H9 (cell line): ENCODE measurements at regions not wholly inside any gene's neighbourhood (a gene's known extent, or its start where the extent isn't known, plus 50 kb on each side); places are given as distances from the start of the nearest gene placed in this dataset.

Source experiments
- DNase-seq: peaks from one replicate; pipeline ENCODE4 v3.0.0-alpha.2; 2017
- H2AFZ ChIP-seq: one replicate; pipeline ENCODE4 v1.6.1; 2013; ENCODE audit warnings: mild to moderate bottlenecking, low read length, control low read depth, moderate library complexity
- H2AK5ac ChIP-seq: 2 replicates; pipeline ENCODE4 v1.6.1; 2013; ENCODE audit warnings: low read length, control low read depth, mixed read lengths; ENCODE audit not compliant: insufficient read length
- H2BK120ac ChIP-seq: one replicate; pipeline ENCODE4 v1.6.1; 2013; ENCODE audit warnings: low read depth, mild to moderate bottlenecking, low read length, control low read depth, inconsistent platforms; ENCODE audit not compliant: poor library complexity, severe bottlenecking
- H2BK12ac ChIP-seq: 2 replicates; pipeline ENCODE4 v1.6.1; 2013; ENCODE audit warnings: low read length, control low read depth, mixed read lengths, low read depth; ENCODE audit not compliant: insufficient read length
- H2BK15ac ChIP-seq: 2 replicates; pipeline ENCODE4 v1.6.1; 2013; ENCODE audit warnings: low read depth, low read length, control low read depth
- H2BK20ac ChIP-seq: one replicate; pipeline ENCODE4 v1.6.1; 2013; ENCODE audit warnings: low read depth, mild to moderate bottlenecking, low read length, control low read depth, inconsistent platforms; ENCODE audit not compliant: poor library complexity, severe bottlenecking
- H2BK5ac ChIP-seq: 2 replicates; pipeline ENCODE4 v1.6.1; 2013; ENCODE audit warnings: low read length, control low read depth, mixed read lengths; ENCODE audit not compliant: insufficient read length
- H3K14ac ChIP-seq: 2 replicates; pipeline ENCODE4 v1.6.1; 2013; ENCODE audit warnings: low read length, control low read depth; ENCODE audit not compliant: insufficient read depth
- H3K18ac ChIP-seq: 2 replicates; pipeline ENCODE4 v1.6.1; 2013; ENCODE audit warnings: low read depth, mild to moderate bottlenecking, mixed read lengths, low read length, control low read depth; ENCODE audit not compliant: insufficient read length
- H3K23ac ChIP-seq: 2 replicates; pipeline ENCODE4 v1.6.1; 2013; ENCODE audit warnings: low read length, control low read depth, mixed read lengths, low read depth; ENCODE audit not compliant: insufficient read length
- H3K23me2 ChIP-seq: 2 replicates; pipeline ENCODE4 v1.6.1; 2013; ENCODE audit warnings: low read depth, mild to moderate bottlenecking, mixed read lengths, low read length, control low read depth; ENCODE audit not compliant: insufficient read length, poor library complexity, severe bottlenecking
- H3K27ac ChIP-seq: 2 replicates; pipeline ENCODE4 v1.5.1; 2013; ENCODE audit warnings: low read length, control low read depth, mixed read lengths, low read depth; ENCODE audit not compliant: insufficient read length
- H3K27me3 ChIP-seq: 2 replicates; pipeline ENCODE4 v1.6.1; 2013; ENCODE audit warnings: low read length, control low read depth, inconsistent platforms; ENCODE audit not compliant: insufficient read depth
- H3K4ac ChIP-seq: 2 replicates; pipeline ENCODE4 v1.6.1; 2013; ENCODE audit warnings: low read depth, mild to moderate bottlenecking, control low read depth, inconsistent platforms, low read length, moderate library complexity
- H3K4me1 ChIP-seq: 2 replicates; pipeline ENCODE4 v1.6.1; 2013; ENCODE audit warnings: low read length, control low read depth, inconsistent platforms; ENCODE audit not compliant: insufficient read depth
- H3K4me2 ChIP-seq: 2 replicates; pipeline ENCODE4 v1.6.1; 2013; ENCODE audit warnings: low read length, control low read depth, mixed read lengths; ENCODE audit not compliant: insufficient read length, insufficient read depth
- H3K56ac ChIP-seq: 2 replicates; pipeline ENCODE4 v1.6.1; 2013; ENCODE audit warnings: low read depth, mild to moderate bottlenecking, mixed read lengths, low read length, control low read depth; ENCODE audit not compliant: insufficient read length
- H3K79me1 ChIP-seq: 2 replicates; pipeline ENCODE4 v1.6.1; 2013; ENCODE audit warnings: low read depth, mild to moderate bottlenecking, moderate library complexity, low read length, control low read depth, inconsistent platforms; ENCODE audit not compliant: insufficient read depth, poor library complexity, severe bottlenecking
- H3K79me2 ChIP-seq: 2 replicates; pipeline ENCODE4 v1.6.1; 2013; ENCODE audit warnings: low read length, control low read depth, inconsistent platforms; ENCODE audit not compliant: insufficient read depth
- H3K9ac ChIP-seq: 2 replicates; pipeline ENCODE4 v1.6.1; 2013; ENCODE audit warnings: low read length, control low read depth, mixed read lengths; ENCODE audit not compliant: insufficient read length; ENCODE audit errors: extremely low read depth
- H3K9me3 ChIP-seq: one replicate; pipeline ENCODE4 v1.6.1; 2013; ENCODE audit warnings: low read depth, low read length, inconsistent platforms; ENCODE audit not compliant: control insufficient read depth
- H3T11ph ChIP-seq: one replicate; pipeline ENCODE4 v1.6.1; 2013; ENCODE audit warnings: mild to moderate bottlenecking, low read length, control low read depth, inconsistent platforms
- H4K20me1 ChIP-seq: one replicate; pipeline ENCODE4 v1.6.1; 2013; ENCODE audit not compliant: control insufficient read depth, insufficient read length, insufficient read depth
- H4K5ac ChIP-seq: 2 replicates; pipeline ENCODE4 v1.6.1; 2013; ENCODE audit warnings: low read depth, mild to moderate bottlenecking, mixed read lengths, low read length, control low read depth; ENCODE audit not compliant: insufficient read length
- H4K8ac ChIP-seq: replicated peaks from 2 replicates; pipeline ENCODE4 v1.6.1; 2013; ENCODE audit warnings: low read length, control low read depth, mixed read lengths, low read depth; ENCODE audit not compliant: insufficient read length
- H4K91ac ChIP-seq: 2 replicates; pipeline ENCODE4 v1.6.1; 2013; ENCODE audit warnings: low read depth, mild to moderate bottlenecking, moderate library complexity, mixed read lengths, low read length, control low read depth; ENCODE audit not compliant: insufficient read length
- H3K27ac Mint-ChIP-seq, 3 experiments: 2 replicates in 2 of 3; 3 replicates in 1 of 3; pipeline ENCODE4 v1.8.0; 2020 to 2021; ENCODE audit warnings: mixed read lengths in 3 of 3, mild to moderate bottlenecking in 1 of 3, moderate library complexity in 1 of 3
- H3K27me3 Mint-ChIP-seq: 2 replicates; pipeline ENCODE4 v1.8.0; 2021; ENCODE audit warnings: low read depth, mild to moderate bottlenecking, moderate library complexity, mixed read lengths
- H3K36me3 Mint-ChIP-seq, 3 experiments: 2 replicates in 2 of 3; 3 replicates in 1 of 3; pipeline ENCODE4 v1.8.0; 2020 to 2021; ENCODE audit warnings: low read depth in 3 of 3, mixed read lengths in 3 of 3; ENCODE audit not compliant: insufficient read depth in 1 of 3
- H3K4me1 Mint-ChIP-seq, 2 experiments: 2 replicates each; pipeline ENCODE4 v1.8.0; 2020; ENCODE audit warnings: mixed read lengths in 2 of 2
- H3K4me3 Mint-ChIP-seq, 2 experiments: 2 replicates in 1 of 2; 3 replicates in 1 of 2; pipeline ENCODE4 v1.8.0; 2020 to 2021; ENCODE audit warnings: mild to moderate bottlenecking in 2 of 2, mixed read lengths in 2 of 2, moderate library complexity in 1 of 2
- H3K9me3 Mint-ChIP-seq, 2 experiments: 2 replicates in 1 of 2; 3 replicates in 1 of 2; pipeline ENCODE4 v1.8.0; 2020; ENCODE audit warnings: mild to moderate bottlenecking in 2 of 2, mixed read lengths in 2 of 2, moderate library complexity in 1 of 2
- CTCF ChIP-seq: fragments of 200-600 bp; sonication (generic); conservative IDR thresholded peaks from 3 replicates; pipeline ENCODE4 v1.8.0; 2021; ENCODE audit warnings: antibody characterized with exemption, mild to moderate bottlenecking
- WGBS: extraction: QIAGEN DNeasy Blood & Tissue Kit; methylation state at CpG from one replicate; pipeline ENCODE4 v1.1.7; 2013; ENCODE audit warnings: missing lambda C conversion rate, low lambda C conversion rate, mixed read lengths; ENCODE audit not compliant: insufficient read length; ENCODE audit errors: extremely low coverage; 5-methylcytosine and 5-hydroxymethylcytosine counted together

GRCh38 chr5:136894070-136894469 is 528.7 kb upstream of the TRPC7 start:
- no peak overlapping the region for H3K23ac ChIP-seq
- H3K36me3 Mint-ChIP-seq, result peaks cover 0 to 7% (median 0%) of the 10 kb centered on the region in 3 experiments; a peak in 1 of 7 replicates
- H2BK20ac ChIP-seq, result no peak overlapping the region
- no peak overlapping the region for H3K27ac ChIP-seq
- peaks cover 3 to 11% of the 10 kb centered on the region in 2 experiments; a peak in 4 of 5 replicates for H3K9me3 Mint-ChIP-seq
- no peaks in the 10 kb centered on the region for H4K20me1 ChIP-seq
- H2BK15ac ChIP-seq, result no peak overlapping the region
- H3K9ac ChIP-seq, result no peak overlapping the region
- H3T11ph ChIP-seq, result no peak overlapping the region
- no peak overlapping the region for H4K91ac ChIP-seq
- no peak overlapping the region for H2BK120ac ChIP-seq
- no peaks in the 10 kb centered on the region for H3K9me3 ChIP-seq
- no peak overlapping the region for H3K56ac ChIP-seq
- H4K5ac ChIP-seq, result no peak overlapping the region
- no peak overlapping the region for H3K4me3 Mint-ChIP-seq
- no peak overlapping the region for H3K27ac Mint-ChIP-seq
- peaks cover 14 to 15% of the 10 kb centered on the region in 2 experiments for H3K4me1 Mint-ChIP-seq
- no peak overlapping the region for H2BK12ac ChIP-seq
- 0 out of 2 replicates have a peak, but pooled peaks cover under 1% of the 10 kb centered on the region for H3K27me3 Mint-ChIP-seq
- no peak for DNase-seq
- no peak overlapping the region for H3K4me2 ChIP-seq
- H3K23me2 ChIP-seq, result no peaks in the 10 kb centered on the region
- H3K79me1 ChIP-seq, result no peaks in the 10 kb centered on the region
- H3K4me1 ChIP-seq, result no peaks in the 10 kb centered on the region; the same call in 1 of the 2 replicates
- no peak overlapping the region for H4K8ac ChIP-seq
- no peak overlapping the region for H2AFZ ChIP-seq
- H2AK5ac ChIP-seq, result no peak overlapping the region
- no peaks in the 10 kb centered on the region for H3K27me3 ChIP-seq
- H2BK5ac ChIP-seq, result no peak overlapping the region
- no peaks in the 10 kb centered on the region for H3K79me2 ChIP-seq
- no CpG with 5 or more reads among the region's 5 CpGs for WGBS
- TF ChIP-seq CTCF, result no peak
- H3K14ac ChIP-seq, result no peak overlapping the region
- H3K4ac ChIP-seq, result no peak overlapping the region
- H3K18ac ChIP-seq, result no peak overlapping the region
